ENCODE measurements at regions not wholly inside any gene's neighbourhood (a gene's known extent, or its start where the extent isn't known, plus 50 kb on each side); places are given as distances from the start of the nearest gene placed in this dataset.

- H3F3A ChIP-seq (ENCODE audit: insufficient read depth, low read depth), result no peaks in the 10 kb centered on the region
- H4K20me1 ChIP-seq (ENCODE audit: insufficient read depth), result no peaks in the 10 kb centered on the region
- no peak overlapping the region for H3K27ac ChIP-seq
- intact Hi-C loops (cut with micrococcal nuclease; ENCODE audit: unreplicated experiment), result no loop called here
- CTCF ChIA-PET, result no interaction called here
- DNase-seq, result no peak
- no peak overlapping the region for H2AFZ ChIP-seq
- H3K79me2 ChIP-seq (ENCODE audit: low read depth), result no peaks in the 10 kb centered on the region
- no peak overlapping the region for H3K4me3 ChIP-seq
- no peaks in the 10 kb centered on the region for H3K9me3 ChIP-seq (ENCODE audit: insufficient read depth, low read depth)
- H3K4me2 ChIP-seq, result no peak overlapping the region
- H3K9me2 ChIP-seq (ENCODE audit: insufficient read depth), result no peaks in the 10 kb centered on the region
- POLR2A ChIA-PET (ENCODE audit: unreplicated experiment), result no interaction called here
- no peaks in the 10 kb centered on the region for H3K4me1 ChIP-seq (replicated peaks; ENCODE audit: insufficient read depth)
- no TSS peak for BruUV-seq (replicated peaks)
- no peaks in the 10 kb centered on the region for H3K27me3 ChIP-seq (ENCODE audit: insufficient read depth, low read depth)
- no peaks in the 10 kb centered on the region for H3K36me3 ChIP-seq (ENCODE audit: low read depth)
- TF ChIP-seq EZH2 (IDR thresholded peaks at IDR 0.05; ENCODE audit: low read depth) (no peak), CTCF (conservative IDR thresholded peaks at IDR 0.05) (no peak)
These were observed 239.8 kb upstream of the EGLN3 start for GRCh38 chr14:34190717-34191116.

- H3K4me2 ChIP-seq, result no peak overlapping the region
- intact Hi-C loops (cut with micrococcal nuclease; ENCODE audit: unreplicated experiment), result no loop called here
- no peaks in the 10 kb centered on the region for H3K36me3 ChIP-seq (ENCODE audit: low read depth)
- H3K27me3 ChIP-seq (ENCODE audit: insufficient read depth, low read depth), result no peaks in the 10 kb centered on the region
- TF ChIP-seq CTCF (conservative IDR thresholded peaks at IDR 0.05), result no peak
- H3K4me1 ChIP-seq (replicated peaks; ENCODE audit: insufficient read depth), result no peaks in the 10 kb centered on the region
- H3K9me3 ChIP-seq (ENCODE audit: insufficient read depth, low read depth), result no peaks in the 10 kb centered on the region
- no peak overlapping the region for H2AFZ ChIP-seq
- no peak overlapping the region for H3K4me3 ChIP-seq
- no peak overlapping the region for H3K27ac ChIP-seq
- no peaks in the 10 kb centered on the region for H3F3A ChIP-seq (ENCODE audit: insufficient read depth, low read depth)
- POLR2A ChIA-PET (ENCODE audit: unreplicated experiment), result no interaction called here
- no peaks in the 10 kb centered on the region for H3K79me2 ChIP-seq (ENCODE audit: low read depth)
- no peaks in the 10 kb centered on the region for H4K20me1 ChIP-seq (ENCODE audit: insufficient read depth)
- no TSS peak for BruUV-seq (replicated peaks)
- DNase-seq, result no peak
- CTCF ChIA-PET, result no interaction called here
- H3K9me2 ChIP-seq (ENCODE audit: insufficient read depth), result no peaks in the 10 kb centered on the region
These were observed 239.0 kb upstream of the EGLN3 start for GRCh38 chr14:34189866-34190265.

GRCh38 chr14:34187519-34188044 lies 236.7 kb upstream of the EGLN3 start:
- Histone ChIP-seq H3F3A (ENCODE audit: insufficient read depth, low read depth) (no peaks in the 10 kb centered on the region), H2AFZ (no peak overlapping the region), H3K9me2 (ENCODE audit: insufficient read depth) (no peaks in the 10 kb centered on the region), H3K9me3 (ENCODE audit: insufficient read depth, low read depth) (no peaks in the 10 kb centered on the region), H3K4me3 (no peak overlapping the region), H4K20me1 (ENCODE audit: insufficient read depth) (no peaks in the 10 kb centered on the region), H3K79me2 (ENCODE audit: low read depth) (no peaks in the 10 kb centered on the region), H3K4me2 (no peak overlapping the region), H3K27me3 (ENCODE audit: insufficient read depth, low read depth) (no peaks in the 10 kb centered on the region), H3K27ac (no peak overlapping the region), H3K36me3 (ENCODE audit: low read depth) (no peaks in the 10 kb centered on the region), H3K4me1 (replicated peaks; ENCODE audit: insufficient read depth) (no peaks in the 10 kb centered on the region)
- no TSS peak for BruUV-seq (replicated peaks)
- TF ChIP-seq EZH2 (IDR thresholded peaks at IDR 0.05; ENCODE audit: low read depth) (no peak), CTCF (conservative IDR thresholded peaks at IDR 0.05) (no peak)
- ChIA-PET CTCF (no interaction called here), POLR2A (ENCODE audit: unreplicated experiment) (no interaction called here)
- intact Hi-C loops (cut with micrococcal nuclease; ENCODE audit: unreplicated experiment), result no loop called here
- DNase-seq, result no peak
